K562 (cell line): ENCODE measurements at regions not wholly inside any gene's neighbourhood (a gene's known extent, or its start where the extent isn't known, plus 50 kb on each side); places are given as distances from the start of the nearest gene placed in this dataset.

Experiments used
- ATAC-seq: fragments of 200-7000 bp; cut with Tn5 transposase; 3 replicates; pipeline ENCODE4 v1.9.1; 2020; ENCODE audit warnings: moderate library complexity
- BruUV-seq: library from RNA; stranded (reverse); fragments of 400-500 nt; replicated peaks from 2 replicates; lab custom pipeline; 2021; lab: Mats Ljungman, UMichigan
- CTCF ChIA-PET: fragments of 300-600 bp; formaldehyde crosslinking; extraction: SDS; loops from one replicate; lab custom pipeline; 2021; ENCODE audit warnings: low intra/inter-chr PET ratio; lab: Yijun Ruan, JAX
- POLR2A ChIA-PET: fragments of 300-600, 350-650 bp; sonication (Branson Sonifier 250); formaldehyde crosslinking; extraction: SDS; loops from one replicate; lab custom pipeline; 2021; ENCODE audit warnings: antibody characterized with exemption, inconsistent platforms; lab: Yijun Ruan, JAX
- DNase-seq, 4 experiments: peaks; one replicate each; pipeline versions ENCODE4 v3.0.0 to v3.0.0-alpha.2; 2011 to 2018; ENCODE audit warnings: low spot score in 3 of 4, mixed read lengths in 3 of 4; ENCODE audit errors: extremely low read depth in 1 of 4
- FAIRE-seq: peaks from 2 replicates; lab custom pipeline; 2011; peaks lifted over from hg19 to GRCh38; lab: Jason Lieb, UNC
- H2AFZ ChIP-seq: 2 replicates; pipeline ENCODE4 v1.6.0; 2011; ENCODE audit warnings: low read depth, low read length, control low read depth, inconsistent platforms
- H3K27ac ChIP-seq: fragments of 200-600 bp; 3 replicates; pipeline ENCODE4 v1.8.0; 2011; ENCODE audit warnings: low read depth, mild to moderate bottlenecking, control low read depth, inconsistent platforms, low read length, moderate library complexity, mixed read lengths; ENCODE audit errors: extremely low read depth
- H3K27me3 ChIP-seq, 2 experiments: fragments of 300-600 bp in 1 of 2; 2 replicates in 1 of 2; 3 replicates in 1 of 2; pipeline versions ENCODE4 v1.6.0 to v1.8.0; 2011; ENCODE audit warnings: inconsistent platforms in 2 of 2, low read length in 2 of 2, mild to moderate bottlenecking in 1 of 2, mixed read lengths in 1 of 2, moderate library complexity in 1 of 2; ENCODE audit not compliant: control insufficient read depth in 2 of 2, insufficient read depth in 2 of 2
- H3K36me3 ChIP-seq: fragments of 300-600 bp; 3 replicates; pipeline ENCODE4 v1.8.0; 2011; ENCODE audit warnings: mild to moderate bottlenecking, low read length, inconsistent platforms; ENCODE audit not compliant: control insufficient read depth, insufficient read depth
- H3K4me1 ChIP-seq, 2 experiments: fragments of 200-600 bp in 1 of 2; replicated peaks in 1 of 2; 2 replicates in 1 of 2; 3 replicates in 1 of 2; pipeline versions ENCODE4 v1.5.1 to v1.8.0; 2011; ENCODE audit warnings: inconsistent platforms in 2 of 2, low read length in 2 of 2, mild to moderate bottlenecking in 1 of 2, mixed read lengths in 1 of 2, moderate library complexity in 1 of 2; ENCODE audit not compliant: control insufficient read depth in 2 of 2, insufficient read depth in 2 of 2
- H3K4me2 ChIP-seq: 2 replicates; pipeline ENCODE4 v1.6.1; 2011; ENCODE audit warnings: low read length, control low read depth, inconsistent platforms, mixed read lengths; ENCODE audit not compliant: insufficient read depth
- H3K4me3 ChIP-seq: fragments of 200-600 bp; sonication (generic), shearing (Covaris generic); 2 replicates; pipeline ENCODE4 v1.5.1; 2016; ENCODE audit warnings: control low read depth, inconsistent platforms
- H3K79me2 ChIP-seq: fragments of 200-600 bp; 3 replicates; pipeline ENCODE4 v1.8.0; 2011; ENCODE audit warnings: low read length, inconsistent platforms; ENCODE audit not compliant: control insufficient read depth, insufficient read depth
- H3K9ac ChIP-seq, 2 experiments: 2 replicates each; pipeline versions ENCODE4 v1.6.0 to v1.6.1; 2011; ENCODE audit warnings: low read depth in 2 of 2, low read length in 2 of 2, control low read depth in 1 of 2, inconsistent platforms in 1 of 2, mild to moderate bottlenecking in 1 of 2, mixed read lengths in 1 of 2; ENCODE audit not compliant: insufficient read depth in 1 of 2
- H3K9me1 ChIP-seq: one replicate; pipeline ENCODE4 v1.6.0; 2011; ENCODE audit warnings: inconsistent platforms, mild to moderate bottlenecking, low read length, moderate library complexity; ENCODE audit not compliant: control insufficient read depth, insufficient read depth
- H3K9me3 ChIP-seq: replicated peaks from 2 replicates; pipeline ENCODE4 v1.5.1; 2011; ENCODE audit warnings: low read depth, low read length, inconsistent platforms; ENCODE audit not compliant: control insufficient read depth, insufficient read depth
- H4K20me1 ChIP-seq: replicated peaks from 2 replicates; pipeline ENCODE4 v1.6.1; 2011; ENCODE audit warnings: low read length, inconsistent platforms, mixed read lengths; ENCODE audit not compliant: control insufficient read depth, insufficient read depth
- CCNT2 ChIP-seq: IDR thresholded peaks from 2 replicates; pipeline ENCODE4 v1.6.1; 2011; ENCODE audit warnings: borderline replicate concordance, low read depth, mild to moderate bottlenecking, moderate library complexity, mixed read lengths, low read length; ENCODE audit not compliant: insufficient read length; ENCODE audit errors: extremely low read depth
- ETV1 ChIP-seq: fragments of 450-650 bp; conservative IDR thresholded peaks from 2 replicates; pipeline ENCODE4 v1.6.1; 2016; ENCODE audit warnings: missing genetic modification characterization, control low read depth, low read depth, missing compliant biosample characterization
- FOXP1 ChIP-seq: sonication (generic); formaldehyde crosslinking; IDR thresholded peaks from 2 replicates; pipeline ENCODE4 v1.8.0; 2022; ENCODE audit warnings: mild to moderate bottlenecking, missing genetic modification reagents
- GATAD2B ChIP-seq: fragments of 450-650 bp; IDR thresholded peaks from 2 replicates; pipeline ENCODE4 v1.6.1; 2017; ENCODE audit warnings: mild to moderate bottlenecking, borderline replicate concordance
- MYBL2 ChIP-seq, 2 experiments: fragments of 450-650 bp in 1 of 2; sonication (generic) in 1 of 2; formaldehyde crosslinking in 1 of 2; IDR thresholded peaks; 2 replicates each; pipeline versions ENCODE4 v1.6.1 to v1.8.1; 2017 to 2022; ENCODE audit warnings: borderline replicate concordance in 1 of 2, inconsistent platforms in 1 of 2, low read depth in 1 of 2, mild to moderate bottlenecking in 1 of 2, missing genetic modification reagents in 1 of 2, moderate library complexity in 1 of 2
- NELFE ChIP-seq: IDR thresholded peaks from 2 replicates; pipeline ENCODE4 v1.6.1; 2011; ENCODE audit warnings: mild to moderate bottlenecking; ENCODE audit not compliant: insufficient read depth, insufficient read length
- NFE2L1 ChIP-seq: fragments of 450-650 bp; IDR thresholded peaks from 2 replicates; pipeline ENCODE4 v1.6.1; 2016; ENCODE audit warnings: missing genetic modification characterization, low read depth, mild to moderate bottlenecking, missing compliant biosample characterization, moderate library complexity, borderline replicate concordance
- NUFIP1 ChIP-seq: fragments of 450-650 bp; IDR thresholded peaks from 2 replicates; pipeline ENCODE4 v1.6.1; 2018; ENCODE audit not compliant: partially characterized antibody
- PTRF ChIP-seq: fragments of 450-650 bp; IDR thresholded peaks from 2 replicates; pipeline ENCODE4 v1.6.1; 2016; ENCODE audit warnings: mild to moderate bottlenecking, missing genetic modification characterization, missing compliant biosample characterization
- RBM22 ChIP-seq: fragments of 200-400 bp; formaldehyde crosslinking; IDR thresholded peaks from 2 replicates; pipeline ENCODE4 v1.6.1; 2018; ENCODE audit warnings: low read length, low read depth; ENCODE audit not compliant: poor library complexity, severe bottlenecking
- RBM39 ChIP-seq: fragments of 200-400 bp; formaldehyde crosslinking; optimal IDR thresholded peaks from 2 replicates; pipeline ENCODE3; 2018; ENCODE audit warnings: low read depth, low read length
- SMAD3 ChIP-seq: fragments of 450-650 bp; formaldehyde crosslinking; conservative IDR thresholded peaks from 2 replicates; pipeline ENCODE4 v1.4.0; 2020; ENCODE audit warnings: mild to moderate bottlenecking
- SMARCE1 ChIP-seq: fragments of 450-650 bp; IDR thresholded peaks from 2 replicates; pipeline ENCODE4 v1.7.1; 2016; ENCODE audit warnings: mild to moderate bottlenecking
- U2AF1 ChIP-seq: fragments of 200-400 bp; formaldehyde crosslinking; optimal IDR thresholded peaks from 2 replicates; pipeline ENCODE3; 2017; ENCODE audit warnings: mild to moderate bottlenecking, low read depth, low read length, moderate library complexity
- ZNF24 ChIP-seq: fragments of 450-650 bp; IDR thresholded peaks from 2 replicates; pipeline ENCODE4 v1.6.1; 2016
- WGBS: fragments of 100-300 bp; shearing (Covaris generic); methylation state at CpG from one replicate; pipeline ENCODE4 v1.1.6; 2016; ENCODE audit warnings: low coverage, mixed read lengths; ENCODE audit not compliant: insufficient coverage; ENCODE audit errors: missing lambda C conversion rate; 5-methylcytosine and 5-hydroxymethylcytosine counted together
- in situ Hi-C: fragments of 300-500 bp; cut with MboI; formaldehyde crosslinking; loops from 4 replicates; pipeline ENCODE4 v1.15.0; 2018; ENCODE audit warnings: inconsistent platforms, mixed read lengths
- intact Hi-C: fragments of 100-400 bp; cut with micrococcal nuclease; formaldehyde crosslinking; loops from 2 replicates; pipeline ENCODE4 v1.14.2; 2022
- TF ChIP-seq, protein P1 (sequence below): fragments of 200-800 bp; sonication (Bioruptor generic); IDR thresholded peaks from 2 replicates; pipeline ENCODE4 v1.6.1; 2016; ENCODE audit warnings: missing genetic modification characterization, missing compliant biosample characterization
- TF ChIP-seq, protein P2 (sequence below): fragments of 450-650 bp; formaldehyde crosslinking; IDR thresholded peaks from 2 replicates; pipeline ENCODE4 v1.4.0; 2022; ENCODE audit warnings: missing genetic modification characterization

DNA sequence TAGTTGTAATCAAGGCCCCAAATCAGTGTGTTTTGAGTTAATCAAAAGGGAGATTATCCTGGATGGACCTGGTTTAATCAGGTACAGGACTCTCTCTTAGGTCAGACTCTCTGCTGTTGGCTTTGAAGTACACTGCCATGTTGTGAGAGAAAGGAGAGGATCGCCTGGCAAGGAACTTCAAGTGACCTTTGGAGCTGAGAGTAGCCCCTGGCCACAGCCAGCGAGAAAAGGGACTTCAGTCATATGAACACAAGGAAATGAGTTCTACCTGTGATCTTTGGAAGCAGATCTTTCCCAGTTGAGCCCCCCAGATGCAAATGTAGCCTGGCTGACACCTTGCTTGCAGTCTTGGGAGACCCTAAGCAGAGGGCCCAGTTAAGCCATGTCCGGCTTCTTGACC lies 68.3 kb upstream of the CPM start (continued):
- TF ChIP-seq ZNF24 (no peak), NFE2L1 (no peak), ETV1 (tag) (no peak), NELFE (no peak)
- TF ChIP-seq, protein P1, sequence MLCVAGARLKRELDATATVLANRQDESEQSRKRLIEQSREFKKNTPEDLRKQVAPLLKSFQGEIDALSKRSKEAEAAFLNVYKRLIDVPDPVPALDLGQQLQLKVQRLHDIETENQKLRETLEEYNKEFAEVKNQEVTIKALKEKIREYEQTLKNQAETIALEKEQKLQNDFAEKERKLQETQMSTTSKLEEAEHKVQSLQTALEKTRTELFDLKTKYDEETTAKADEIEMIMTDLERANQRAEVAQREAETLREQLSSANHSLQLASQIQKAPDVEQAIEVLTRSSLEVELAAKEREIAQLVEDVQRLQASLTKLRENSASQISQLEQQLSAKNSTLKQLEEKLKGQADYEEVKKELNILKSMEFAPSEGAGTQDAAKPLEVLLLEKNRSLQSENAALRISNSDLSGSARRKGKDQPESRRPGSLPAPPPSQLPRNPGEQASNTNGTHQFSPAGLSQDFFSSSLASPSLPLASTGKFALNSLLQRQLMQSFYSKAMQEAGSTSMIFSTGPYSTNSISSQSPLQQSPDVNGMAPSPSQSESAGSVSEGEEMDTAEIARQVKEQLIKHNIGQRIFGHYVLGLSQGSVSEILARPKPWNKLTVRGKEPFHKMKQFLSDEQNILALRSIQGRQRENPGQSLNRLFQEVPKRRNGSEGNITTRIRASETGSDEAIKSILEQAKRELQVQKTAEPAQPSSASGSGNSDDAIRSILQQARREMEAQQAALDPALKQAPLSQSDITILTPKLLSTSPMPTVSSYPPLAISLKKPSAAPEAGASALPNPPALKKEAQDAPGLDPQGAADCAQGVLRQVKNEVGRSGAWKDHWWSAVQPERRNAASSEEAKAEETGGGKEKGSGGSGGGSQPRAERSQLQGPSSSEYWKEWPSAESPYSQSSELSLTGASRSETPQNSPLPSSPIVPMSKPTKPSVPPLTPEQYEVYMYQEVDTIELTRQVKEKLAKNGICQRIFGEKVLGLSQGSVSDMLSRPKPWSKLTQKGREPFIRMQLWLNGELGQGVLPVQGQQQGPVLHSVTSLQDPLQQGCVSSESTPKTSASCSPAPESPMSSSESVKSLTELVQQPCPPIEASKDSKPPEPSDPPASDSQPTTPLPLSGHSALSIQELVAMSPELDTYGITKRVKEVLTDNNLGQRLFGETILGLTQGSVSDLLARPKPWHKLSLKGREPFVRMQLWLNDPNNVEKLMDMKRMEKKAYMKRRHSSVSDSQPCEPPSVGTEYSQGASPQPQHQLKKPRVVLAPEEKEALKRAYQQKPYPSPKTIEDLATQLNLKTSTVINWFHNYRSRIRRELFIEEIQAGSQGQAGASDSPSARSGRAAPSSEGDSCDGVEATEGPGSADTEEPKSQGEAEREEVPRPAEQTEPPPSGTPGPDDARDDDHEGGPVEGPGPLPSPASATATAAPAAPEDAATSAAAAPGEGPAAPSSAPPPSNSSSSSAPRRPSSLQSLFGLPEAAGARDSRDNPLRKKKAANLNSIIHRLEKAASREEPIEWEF (CRISPR knock-in tag) = no peak
- TF ChIP-seq, all 486 proteins: peak for 0

DNA sequence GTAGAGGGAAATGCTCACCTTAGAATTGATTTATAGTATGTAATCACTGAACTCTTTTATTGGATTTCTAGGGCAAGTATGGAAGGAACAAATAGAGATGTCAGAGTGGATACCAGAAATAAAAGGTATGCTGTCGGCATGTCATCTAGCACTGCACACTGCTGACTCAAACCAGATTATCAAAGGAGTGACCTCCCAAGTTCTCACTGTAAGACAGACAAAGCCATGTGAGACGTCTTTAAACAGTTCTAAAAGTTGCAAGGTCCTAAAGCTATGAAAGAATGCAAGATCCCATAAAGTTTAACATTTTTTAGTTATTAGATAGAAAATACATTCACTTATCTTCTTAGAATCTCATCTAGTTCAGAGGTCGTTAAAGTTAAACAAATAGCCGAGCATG lies 70.0 kb upstream of the CPM start:
- ATAC-seq (no peak), FAIRE-seq (no peak), DNase-seq (no peak)
- Histone ChIP-seq H4K20me1 (no peaks in the 10 kb centered on the region), H3K9me3 (no peaks in the 10 kb centered on the region), H3K4me2 (no peak overlapping the region), H3K9ac (no peak overlapping the region), H3K36me3 (no peaks in the 10 kb centered on the region), H3K27me3 (0 out of 5 replicates have a peak, but pooled peaks cover 0 to 5% of the 10 kb centered on the region in 2 experiments), H2AFZ (no peak overlapping the region), H3K4me1 (no peaks in the 10 kb centered on the region), H3K27ac (no peak overlapping the region), H3K79me2 (no peaks in the 10 kb centered on the region), H3K4me3 (no peak overlapping the region), H3K9me1 (no peaks in the 10 kb centered on the region)
- ChIA-PET POLR2A (no interaction called here), CTCF (no interaction called here)
- no TSS peak for BruUV-seq
- in situ Hi-C loops (no loop called here), intact Hi-C loops (no loop called here)
- no peak for TF ChIP-seq CCNT2
- TF ChIP-seq GATAD2B = no peak
- no peak for TF ChIP-seq PTRF
- no peak for TF ChIP-seq NUFIP1
- TF ChIP-seq MYBL2 (IDR thresholded peaks at IDR 0.05; ENCODE audit: low read depth) = no peak
- TF ChIP-seq MYBL2 (CRISPR knock-in tag; IDR thresholded peaks at IDR 0.05; ENCODE audit: borderline replicate concordance) = no peak
- no peak for TF ChIP-seq SMARCE1
- no peak for TF ChIP-seq RBM22
- no peak for TF ChIP-seq RBM39
- TF ChIP-seq U2AF1 = no peak
- no peak for TF ChIP-seq FOXP1
- TF ChIP-seq SMAD3 (CRISPR knock-in tag) = no peak
- TF ChIP-seq, protein P2, sequence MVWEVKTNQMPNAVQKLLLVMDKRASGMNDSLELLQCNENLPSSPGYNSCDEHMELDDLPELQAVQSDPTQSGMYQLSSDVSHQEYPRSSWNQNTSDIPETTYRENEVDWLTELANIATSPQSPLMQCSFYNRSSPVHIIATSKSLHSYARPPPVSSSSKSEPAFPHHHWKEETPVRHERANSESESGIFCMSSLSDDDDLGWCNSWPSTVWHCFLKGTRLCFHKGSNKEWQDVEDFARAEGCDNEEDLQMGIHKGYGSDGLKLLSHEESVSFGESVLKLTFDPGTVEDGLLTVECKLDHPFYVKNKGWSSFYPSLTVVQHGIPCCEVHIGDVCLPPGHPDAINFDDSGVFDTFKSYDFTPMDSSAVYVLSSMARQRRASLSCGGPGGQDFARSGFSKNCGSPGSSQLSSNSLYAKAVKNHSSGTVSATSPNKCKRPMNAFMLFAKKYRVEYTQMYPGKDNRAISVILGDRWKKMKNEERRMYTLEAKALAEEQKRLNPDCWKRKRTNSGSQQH (CRISPR knock-in tag) = no peak
- WGBS = 0% methylated on average over 4 of the region's 4 CpGs
